Peyer's patch (tissue), 4 donors: ENCODE measurements at regions not wholly inside any gene's neighbourhood (a gene's known extent, or its start where the extent isn't known, plus 50 kb on each side); places are given as distances from the start of the nearest gene placed in this dataset.

ENCODE experiments used
- POLR2A ChIP-seq, 2 donors: fragments of 450-650 bp; IDR thresholded peaks; one replicate each; pipeline ENCODE4 v1.5.1; 2017; ENCODE audit warnings: antibody characterized with exemption in 2 of 2, mild to moderate bottlenecking in 2 of 2, moderate library complexity in 2 of 2
- TF ChIP-seq, protein P1 (sequence below), 6 experiments: fragments of 450-650 bp in 4 of 6; fragments of 200-600 bp in 2 of 6; sonication (generic) in 1 of 6; IDR thresholded peaks; one replicate each; pipeline ENCODE4 v1.5.1; 2017 to 2019; ENCODE audit warnings: antibody characterized with exemption in 6 of 6, mild to moderate bottlenecking in 3 of 6, moderate library complexity in 1 of 6

- TF ChIP-seq, protein P1, sequence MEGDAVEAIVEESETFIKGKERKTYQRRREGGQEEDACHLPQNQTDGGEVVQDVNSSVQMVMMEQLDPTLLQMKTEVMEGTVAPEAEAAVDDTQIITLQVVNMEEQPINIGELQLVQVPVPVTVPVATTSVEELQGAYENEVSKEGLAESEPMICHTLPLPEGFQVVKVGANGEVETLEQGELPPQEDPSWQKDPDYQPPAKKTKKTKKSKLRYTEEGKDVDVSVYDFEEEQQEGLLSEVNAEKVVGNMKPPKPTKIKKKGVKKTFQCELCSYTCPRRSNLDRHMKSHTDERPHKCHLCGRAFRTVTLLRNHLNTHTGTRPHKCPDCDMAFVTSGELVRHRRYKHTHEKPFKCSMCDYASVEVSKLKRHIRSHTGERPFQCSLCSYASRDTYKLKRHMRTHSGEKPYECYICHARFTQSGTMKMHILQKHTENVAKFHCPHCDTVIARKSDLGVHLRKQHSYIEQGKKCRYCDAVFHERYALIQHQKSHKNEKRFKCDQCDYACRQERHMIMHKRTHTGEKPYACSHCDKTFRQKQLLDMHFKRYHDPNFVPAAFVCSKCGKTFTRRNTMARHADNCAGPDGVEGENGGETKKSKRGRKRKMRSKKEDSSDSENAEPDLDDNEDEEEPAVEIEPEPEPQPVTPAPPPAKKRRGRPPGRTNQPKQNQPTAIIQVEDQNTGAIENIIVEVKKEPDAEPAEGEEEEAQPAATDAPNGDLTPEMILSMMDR (IDR thresholded peaks at IDR 0.05) = no peak
- no peak for TF ChIP-seq POLR2A (IDR thresholded peaks at IDR 0.05)
These were observed 152.9 kb downstream of the PIK3R1 start for GRCh38 chr5:68368311-68369022.
